CD4-positive, alpha-beta memory T cell (primary cell): ENCODE measurements at regions not wholly inside any gene's neighbourhood (a gene's known extent, or its start where the extent isn't known, plus 50 kb on each side); places are given as distances from the start of the nearest gene placed in this dataset.

Source experiments
- CTCF ChIA-PET: fragments of 350-600 bp; sonication (Branson Sonifier 250); formaldehyde crosslinking; loops from one replicate; lab custom pipeline; 2021; ENCODE audit warnings: inconsistent platforms; ENCODE audit not compliant: partially characterized antibody; lab: Charles Lee
- POLR2A ChIA-PET: fragments of 350-600 bp; sonication (Branson Sonifier 250); formaldehyde crosslinking; loops from one replicate; lab custom pipeline; 2021; ENCODE audit not compliant: partially characterized antibody; lab: Charles Lee
- DNase-seq, 5 donors: peaks; one replicate each; pipeline versions ENCODE4 v3.0.0 to v3.0.0-alpha.2; 2020 to 2022; ENCODE audit warnings: mixed read lengths in 1 of 5
- H3K27ac ChIP-seq: one replicate; pipeline ENCODE4 v1.7.0; 2013; ENCODE audit warnings: low read depth, low read length
- H3K27me3 ChIP-seq: 2 replicates; pipeline ENCODE4 v1.7.0; 2013; ENCODE audit warnings: mild to moderate bottlenecking, low read length, moderate library complexity; ENCODE audit not compliant: insufficient read depth
- H3K36me3 ChIP-seq: 2 replicates; pipeline ENCODE4 v1.7.0; 2013; ENCODE audit warnings: mild to moderate bottlenecking, low read length, moderate library complexity; ENCODE audit not compliant: insufficient read depth
- H3K4me1 ChIP-seq: 2 replicates; pipeline ENCODE4 v1.7.0; 2013; ENCODE audit warnings: mild to moderate bottlenecking, low read length, moderate library complexity; ENCODE audit not compliant: insufficient read depth
- H3K4me3 ChIP-seq, 2 donors: one replicate each; pipeline ENCODE4 v1.7.0; 2013; ENCODE audit warnings: low read length in 2 of 2, mild to moderate bottlenecking in 1 of 2
- H3K9me3 ChIP-seq, 2 donors: one replicate each; pipeline ENCODE4 v1.7.0; 2013; ENCODE audit warnings: low read length in 2 of 2, control low read depth in 1 of 2; ENCODE audit not compliant: control insufficient read depth in 1 of 2
- H3K27ac Mint-ChIP-seq, 7 donors: one replicate each; pipeline ENCODE4 v1.8.0; 2020 to 2021; ENCODE audit warnings: mixed read lengths in 7 of 7, mild to moderate bottlenecking in 6 of 7, inconsistent platforms in 3 of 7, moderate library complexity in 3 of 7
- H3K27me3 Mint-ChIP-seq, 2 donors: one replicate each; pipeline ENCODE4 v1.8.0; 2020 to 2021; ENCODE audit warnings: mixed read lengths in 2 of 2
- H3K36me3 Mint-ChIP-seq, 2 donors: one replicate each; pipeline ENCODE4 v1.8.0; 2020 to 2021; ENCODE audit warnings: mixed read lengths in 2 of 2, inconsistent platforms in 1 of 2, mild to moderate bottlenecking in 1 of 2
- H3K4me1 Mint-ChIP-seq, 4 donors: one replicate each; pipeline ENCODE4 v1.8.0; 2020 to 2021; ENCODE audit warnings: mixed read lengths in 4 of 4, mild to moderate bottlenecking in 1 of 4
- H3K4me3 Mint-ChIP-seq, 8 donors: one replicate each; pipeline ENCODE4 v1.8.0; 2020 to 2021; ENCODE audit warnings: mixed read lengths in 8 of 8, mild to moderate bottlenecking in 7 of 8, moderate library complexity in 6 of 8, inconsistent platforms in 3 of 8
- H3K9me3 Mint-ChIP-seq, 8 donors: one replicate each; pipeline ENCODE4 v1.8.0; 2020 to 2021; ENCODE audit warnings: mixed read lengths in 8 of 8, mild to moderate bottlenecking in 5 of 8, inconsistent platforms in 3 of 8, moderate library complexity in 1 of 8
- intact Hi-C: fragments of 100-400 bp; cut with micrococcal nuclease; formaldehyde crosslinking; loops from one replicate; pipeline ENCODE4 v1.15.1; 2023

- CTCF ChIA-PET = no interaction called here
These were observed 86.6 kb upstream of the PDK4 start for GRCh38 chr7:95682913-95683312.

DNA sequence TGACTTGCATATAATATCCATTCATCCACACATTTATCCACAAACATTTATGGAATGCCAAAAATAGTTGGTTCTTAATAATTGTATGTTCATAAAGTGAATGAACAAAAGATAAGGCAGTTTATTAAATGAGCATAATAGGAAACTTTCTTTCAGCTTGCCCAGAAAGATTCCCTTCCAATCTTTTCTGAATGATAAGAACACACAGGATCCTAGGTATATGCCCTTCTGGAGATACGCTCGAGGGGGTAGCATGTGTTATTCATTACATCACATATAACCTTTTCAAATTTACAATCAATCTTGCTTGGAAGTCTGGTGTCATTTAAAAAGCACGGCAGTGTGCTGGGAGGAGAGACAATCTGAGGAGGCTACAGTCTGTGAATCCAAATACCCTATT, 80.4 kb upstream of the PDK4 start:
- no peaks in the 10 kb centered on the region for H3K9me3 ChIP-seq
- no peaks in the 10 kb centered on the region for H3K36me3 Mint-ChIP-seq
- intact Hi-C loops = no loop called here
- no peak overlapping the region for H3K27ac Mint-ChIP-seq
- H3K27me3 ChIP-seq = no peaks in the 10 kb centered on the region
- H3K36me3 ChIP-seq = no peaks in the 10 kb centered on the region
- no peak overlapping the region for H3K27ac ChIP-seq
- H3K27me3 Mint-ChIP-seq = no peaks in the 10 kb centered on the region
- no peak for DNase-seq
- POLR2A ChIA-PET = no interaction called here
- H3K4me1 Mint-ChIP-seq = peaks cover 0 to 1% (median 0%) of the 10 kb centered on the region in 4 donors
- no peak overlapping the region for H3K4me3 Mint-ChIP-seq
- H3K4me3 ChIP-seq = no peak overlapping the region
- CTCF ChIA-PET = no interaction called here
- H3K4me1 ChIP-seq = no peaks in the 10 kb centered on the region
- H3K9me3 Mint-ChIP-seq = peaks cover 0 to 4% (median 0%) of the 10 kb centered on the region in 8 donors

More at GRCh38 chr7:95682913-95683312, 86.6 kb upstream of the PDK4 start:
- POLR2A ChIA-PET = no interaction called here
- no peaks in the 10 kb centered on the region for H3K4me1 ChIP-seq
- DNase-seq = no peak
- peaks cover 0 to 4% (median 1%) of the 10 kb centered on the region in 8 donors for H3K9me3 Mint-ChIP-seq
- intact Hi-C loops = no loop called here
- no peak overlapping the region for H3K27ac ChIP-seq
- H3K4me3 ChIP-seq = no peak overlapping the region
- H3K36me3 Mint-ChIP-seq = no peaks in the 10 kb centered on the region
- no peaks in the 10 kb centered on the region for H3K36me3 ChIP-seq
- H3K4me3 Mint-ChIP-seq = no peak overlapping the region
- no peaks in the 10 kb centered on the region for H3K27me3 ChIP-seq
- no peaks in the 10 kb centered on the region for H3K9me3 ChIP-seq
- H3K27me3 Mint-ChIP-seq = peaks cover 0 to 1% of the 10 kb centered on the region in 2 donors
- H3K27ac Mint-ChIP-seq = no peak overlapping the region
- H3K4me1 Mint-ChIP-seq = peaks cover 0 to 1% (median 0%) of the 10 kb centered on the region in 4 donors

GRCh38 chr7:95675632-95676031, 79.3 kb upstream of the PDK4 start:
- Mint-ChIP-seq H3K27me3 (no peaks in the 10 kb centered on the region), H3K4me3 (no peak overlapping the region), H3K27ac (no peak overlapping the region), H3K9me3 (peaks cover 0 to 4% (median 0%) of the 10 kb centered on the region in 8 donors), H3K36me3 (no peaks in the 10 kb centered on the region), H3K4me1 (no peaks in the 10 kb centered on the region)
- Histone ChIP-seq H3K4me3 (no peak overlapping the region), H3K4me1 (no peaks in the 10 kb centered on the region), H3K27ac (no peak overlapping the region), H3K36me3 (no peaks in the 10 kb centered on the region), H3K27me3 (no peaks in the 10 kb centered on the region), H3K9me3 (no peaks in the 10 kb centered on the region)
- ChIA-PET POLR2A (no interaction called here), CTCF (no interaction called here)
- intact Hi-C loops = no loop called here
- DNase-seq = no peak

- no peaks in the 10 kb centered on the region for H3K36me3 Mint-ChIP-seq
- DNase-seq = no peak
- no peak overlapping the region for H3K4me3 Mint-ChIP-seq
- peaks cover 0 to 4% (median 0%) of the 10 kb centered on the region in 8 donors for H3K9me3 Mint-ChIP-seq
- Histone ChIP-seq H3K27ac (no peak overlapping the region), H3K4me3 (no peak overlapping the region), H3K36me3 (no peaks in the 10 kb centered on the region), H3K27me3 (no peaks in the 10 kb centered on the region), H3K4me1 (no peaks in the 10 kb centered on the region), H3K9me3 (no peaks in the 10 kb centered on the region)
- POLR2A ChIA-PET = no interaction called here
- CTCF ChIA-PET = no interaction called here
- H3K27me3 Mint-ChIP-seq = no peaks in the 10 kb centered on the region
- H3K4me1 Mint-ChIP-seq = no peaks in the 10 kb centered on the region
- intact Hi-C loops = no loop called here
- H3K27ac Mint-ChIP-seq = no peak overlapping the region
These were observed 78.7 kb upstream of the PDK4 start for GRCh38 chr7:95675016-95675415.

GRCh38 chr7:95674101-95674500, 77.8 kb upstream of the PDK4 start:
- H3K9me3 Mint-ChIP-seq = peaks cover 0 to under 1% (median 0%) of the 10 kb centered on the region in 8 donors

GRCh38 chr7:95672434-95672833, 76.1 kb upstream of the PDK4 start:
- ChIA-PET CTCF (no interaction called here), POLR2A (no interaction called here)
- intact Hi-C loops = no loop called here
- H3K4me3 Mint-ChIP-seq = no peak overlapping the region
- no peak overlapping the region for H3K27ac Mint-ChIP-seq
- no peak for DNase-seq
- H3K9me3 ChIP-seq = no peaks in the 10 kb centered on the region
- H3K4me1 Mint-ChIP-seq = no peaks in the 10 kb centered on the region
- H3K27me3 Mint-ChIP-seq = no peaks in the 10 kb centered on the region
- H3K36me3 ChIP-seq = no peaks in the 10 kb centered on the region
- no peaks in the 10 kb centered on the region for H3K9me3 Mint-ChIP-seq
- no peaks in the 10 kb centered on the region for H3K36me3 Mint-ChIP-seq
- H3K27me3 ChIP-seq = no peaks in the 10 kb centered on the region
- no peaks in the 10 kb centered on the region for H3K4me1 ChIP-seq
- no peak overlapping the region for H3K4me3 ChIP-seq
- H3K27ac ChIP-seq = no peak overlapping the region

More at GRCh38 chr7:95674101-95674500, 77.8 kb upstream of the PDK4 start:
- Histone ChIP-seq H3K9me3 (no peaks in the 10 kb centered on the region), H3K27me3 (no peaks in the 10 kb centered on the region), H3K4me1 (no peaks in the 10 kb centered on the region), H3K36me3 (no peaks in the 10 kb centered on the region), H3K4me3 (no peak overlapping the region), H3K27ac (no peak overlapping the region)
- no peak for DNase-seq
- Mint-ChIP-seq H3K4me1 (no peaks in the 10 kb centered on the region), H3K27ac (no peak overlapping the region), H3K27me3 (no peaks in the 10 kb centered on the region), H3K36me3 (no peaks in the 10 kb centered on the region), H3K4me3 (no peak overlapping the region)
- intact Hi-C loops = no loop called here
- ChIA-PET POLR2A (no interaction called here), CTCF (no interaction called here)

GRCh38 chr7:95669513-95669912, 73.2 kb upstream of the PDK4 start:
- no peaks in the 10 kb centered on the region for H3K36me3 Mint-ChIP-seq
- peaks cover 0 to 4% (median 0%) of the 10 kb centered on the region in 8 donors for H3K9me3 Mint-ChIP-seq
- Histone ChIP-seq H3K36me3 (no peaks in the 10 kb centered on the region), H3K27ac (no peak overlapping the region), H3K4me1 (no peaks in the 10 kb centered on the region), H3K9me3 (no peaks in the 10 kb centered on the region), H3K4me3 (no peak overlapping the region), H3K27me3 (no peaks in the 10 kb centered on the region)
- H3K27me3 Mint-ChIP-seq = no peaks in the 10 kb centered on the region
- no peak overlapping the region for H3K4me3 Mint-ChIP-seq
- CTCF ChIA-PET = no interaction called here
- DNase-seq = no peak
- H3K27ac Mint-ChIP-seq = no peak overlapping the region
- no peaks in the 10 kb centered on the region for H3K4me1 Mint-ChIP-seq
- intact Hi-C loops = no loop called here
- POLR2A ChIA-PET = no interaction called here

GRCh38 chr7:95668504-95669018, 72.2 kb upstream of the PDK4 start:
- Mint-ChIP-seq H3K9me3 (peaks cover 0 to 5% (median 1%) of the 10 kb centered on the region in 8 donors), H3K4me3 (no peak overlapping the region), H3K36me3 (no peaks in the 10 kb centered on the region), H3K27ac (no peak overlapping the region), H3K27me3 (no peaks in the 10 kb centered on the region), H3K4me1 (no peaks in the 10 kb centered on the region)
- ChIA-PET CTCF (no interaction called here), POLR2A (no interaction called here)
- DNase-seq = no peak
- H3K4me1 ChIP-seq = no peaks in the 10 kb centered on the region
- no peaks in the 10 kb centered on the region for H3K27me3 ChIP-seq
- no peaks in the 10 kb centered on the region for H3K36me3 ChIP-seq
- no peak overlapping the region for H3K4me3 ChIP-seq
- no peak overlapping the region for H3K27ac ChIP-seq
- H3K9me3 ChIP-seq = no peaks in the 10 kb centered on the region
- intact Hi-C loops = no loop called here
